HG03060 (cell line): ENCODE measurements at regions not wholly inside any gene's neighbourhood (a gene's known extent, or its start where the extent isn't known, plus 50 kb on each side); places are given as distances from the start of the nearest gene placed in this dataset.
A peak's percentile ranks its signal among the peaks of the same experiment; 100 is the strongest.
"Not testable (repeated sequence)": the region's sequence is repeated elsewhere in the genome, so short reads cannot be mapped to it uniquely, and the experiment has no call there.

Experiments
- ATAC-seq: cut with Tn5 transposase; IDR thresholded peaks from one replicate; pipeline ENCODE4 v1.9.1; 2021; ENCODE audit warnings: low read depth, moderate number of reproducible peaks; ENCODE audit not compliant: unreplicated experiment

GRCh38 chr6:119539066-119539746, 189.6 kb upstream of the MAN1A1 start:
- no peak for ATAC-seq

GRCh38 chr6:119536666-119537065, 187.1 kb upstream of the MAN1A1 start:
- ATAC-seq = no peak

- ATAC-seq = no peak
Observed at GRCh38 chr6:119535332-119535731, 185.8 kb upstream of the MAN1A1 start.

GRCh38 chr6:119533603-119534279, 184.2 kb upstream of the MAN1A1 start:
- peak; percentile 61 for ATAC-seq

- ATAC-seq = no peak
Observed at GRCh38 chr6:119527231-119527578, 177.6 kb upstream of the MAN1A1 start.

- no peak for ATAC-seq
Observed at GRCh38 chr6:119526561-119527230, 177.1 kb upstream of the MAN1A1 start.

- no peak for ATAC-seq
Observed at GRCh38 chr6:119524410-119524809, 174.8 kb upstream of the MAN1A1 start.

- ATAC-seq = no peak
Observed at GRCh38 chr6:119523556-119523955, 174.0 kb upstream of the MAN1A1 start.

GRCh38 chr6:119521251-119521650, 171.7 kb upstream of the MAN1A1 start:
- no peak for ATAC-seq

GRCh38 chr6:119517428-119517827, 167.9 kb upstream of the MAN1A1 start:
- ATAC-seq = no peak

- no peak for ATAC-seq
Observed at GRCh38 chr6:119514345-119514744, 164.8 kb upstream of the MAN1A1 start.

- no peak for ATAC-seq
Observed at GRCh38 chr6:119511024-119511423, 161.5 kb upstream of the MAN1A1 start.

GRCh38 chr6:119510246-119510645, 160.7 kb upstream of the MAN1A1 start:
- ATAC-seq = no peak

- no peak for ATAC-seq
Observed at GRCh38 chr6:119506631-119507174, 157.1 kb upstream of the MAN1A1 start.

- peak; percentile 64 for ATAC-seq
Observed at GRCh38 chr6:119501798-119502483, 152.4 kb upstream of the MAN1A1 start.

GRCh38 chr6:119499797-119500196, 150.2 kb upstream of the MAN1A1 start:
- ATAC-seq = no peak

GRCh38 chr6:119497988-119498727, 148.6 kb upstream of the MAN1A1 start:
- no peak for ATAC-seq

- ATAC-seq = no peak
Observed at GRCh38 chr6:119495230-119495683, 145.7 kb upstream of the MAN1A1 start.

GRCh38 chr6:119493980-119494379, 144.4 kb upstream of the MAN1A1 start:
- ATAC-seq = no peak

GRCh38 chr6:119491112-119491511, 141.6 kb upstream of the MAN1A1 start:
- ATAC-seq = not testable (repeated sequence)
